Lower lobe of right lung (tissue), 2 donors: ENCODE measurements at regions not wholly inside any gene's neighbourhood (a gene's known extent, or its start where the extent isn't known, plus 50 kb on each side); places are given as distances from the start of the nearest gene placed in this dataset.

ENCODE experiments used
- ATAC-seq, 2 donors: fragments of 200-7000 bp; cut with Tn5 transposase; one replicate each; pipeline ENCODE4 v1.9.1; 2020 to 2022; ENCODE audit warnings: mild to moderate bottlenecking in 2 of 2, moderate library complexity in 2 of 2
- DNase-seq: peaks from one replicate; pipeline ENCODE4 v3.0.0-alpha.2; 2020
- H3K27ac ChIP-seq: fragments of 200-600 bp; one replicate; pipeline ENCODE4 v1.8.0; 2022
- H3K27me3 ChIP-seq: fragments of 200-600 bp; one replicate; pipeline ENCODE4 v1.8.0; 2022; ENCODE audit warnings: low read depth
- H3K36me3 ChIP-seq: fragments of 200-600 bp; one replicate; pipeline ENCODE4 v1.8.0; 2022; ENCODE audit warnings: mild to moderate bottlenecking
- H3K4me1 ChIP-seq: fragments of 200-600 bp; one replicate; pipeline ENCODE4 v1.8.0; 2022
- H3K4me3 ChIP-seq: fragments of 200-600 bp; one replicate; pipeline ENCODE4 v1.8.0; 2022; ENCODE audit warnings: mild to moderate bottlenecking
- H3K9me3 ChIP-seq: fragments of 200-600 bp; one replicate; pipeline ENCODE4 v1.8.0; 2022
- intact Hi-C: fragments of 100-400 bp; cut with DNase I; formaldehyde crosslinking; loops from one replicate; pipeline ENCODE4 v1.11.0; 2022
- TF ChIP-seq, protein P1 (sequence below): fragments of 200-600 bp; IDR thresholded peaks from one replicate; pipeline ENCODE4 v1.8.0; 2022; ENCODE audit warnings: antibody characterized with exemption, mild to moderate bottlenecking
- donor health status: DM: no; HTN: yes; CAD: no; lungs with severe emphysema.

DNA sequence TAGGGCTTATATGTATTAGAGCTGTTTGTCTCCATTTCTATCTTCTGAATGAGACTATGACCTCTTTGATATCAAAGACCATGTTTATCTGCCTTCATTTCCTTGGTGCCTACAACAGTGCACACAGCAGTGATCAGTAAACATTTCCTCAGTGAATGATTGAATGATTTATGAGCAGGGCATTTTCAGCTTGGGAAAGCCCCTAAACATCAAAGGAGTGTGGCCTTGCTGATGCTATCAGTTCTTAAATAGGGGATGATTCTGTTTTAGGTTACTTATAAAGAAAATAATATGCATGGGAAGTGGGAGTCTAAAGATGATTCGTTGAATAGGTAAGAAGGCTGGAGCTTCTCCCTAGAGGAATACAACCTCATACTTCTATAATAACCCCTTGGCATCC is 425.3 kb downstream of the ZNF521 start:
- no peaks in the 10 kb centered on the region for H3K9me3 ChIP-seq
- no peak for ATAC-seq
- no peaks in the 10 kb centered on the region for H3K4me1 ChIP-seq
- no peak for DNase-seq
- intact Hi-C loops: no loop called here
- TF ChIP-seq, protein P1, sequence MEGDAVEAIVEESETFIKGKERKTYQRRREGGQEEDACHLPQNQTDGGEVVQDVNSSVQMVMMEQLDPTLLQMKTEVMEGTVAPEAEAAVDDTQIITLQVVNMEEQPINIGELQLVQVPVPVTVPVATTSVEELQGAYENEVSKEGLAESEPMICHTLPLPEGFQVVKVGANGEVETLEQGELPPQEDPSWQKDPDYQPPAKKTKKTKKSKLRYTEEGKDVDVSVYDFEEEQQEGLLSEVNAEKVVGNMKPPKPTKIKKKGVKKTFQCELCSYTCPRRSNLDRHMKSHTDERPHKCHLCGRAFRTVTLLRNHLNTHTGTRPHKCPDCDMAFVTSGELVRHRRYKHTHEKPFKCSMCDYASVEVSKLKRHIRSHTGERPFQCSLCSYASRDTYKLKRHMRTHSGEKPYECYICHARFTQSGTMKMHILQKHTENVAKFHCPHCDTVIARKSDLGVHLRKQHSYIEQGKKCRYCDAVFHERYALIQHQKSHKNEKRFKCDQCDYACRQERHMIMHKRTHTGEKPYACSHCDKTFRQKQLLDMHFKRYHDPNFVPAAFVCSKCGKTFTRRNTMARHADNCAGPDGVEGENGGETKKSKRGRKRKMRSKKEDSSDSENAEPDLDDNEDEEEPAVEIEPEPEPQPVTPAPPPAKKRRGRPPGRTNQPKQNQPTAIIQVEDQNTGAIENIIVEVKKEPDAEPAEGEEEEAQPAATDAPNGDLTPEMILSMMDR: no peak
- no peak overlapping the region for H3K4me3 ChIP-seq
- H3K36me3 ChIP-seq: no peaks in the 10 kb centered on the region
- H3K27ac ChIP-seq: no peak overlapping the region
- H3K27me3 ChIP-seq: no peaks in the 10 kb centered on the region

DNA sequence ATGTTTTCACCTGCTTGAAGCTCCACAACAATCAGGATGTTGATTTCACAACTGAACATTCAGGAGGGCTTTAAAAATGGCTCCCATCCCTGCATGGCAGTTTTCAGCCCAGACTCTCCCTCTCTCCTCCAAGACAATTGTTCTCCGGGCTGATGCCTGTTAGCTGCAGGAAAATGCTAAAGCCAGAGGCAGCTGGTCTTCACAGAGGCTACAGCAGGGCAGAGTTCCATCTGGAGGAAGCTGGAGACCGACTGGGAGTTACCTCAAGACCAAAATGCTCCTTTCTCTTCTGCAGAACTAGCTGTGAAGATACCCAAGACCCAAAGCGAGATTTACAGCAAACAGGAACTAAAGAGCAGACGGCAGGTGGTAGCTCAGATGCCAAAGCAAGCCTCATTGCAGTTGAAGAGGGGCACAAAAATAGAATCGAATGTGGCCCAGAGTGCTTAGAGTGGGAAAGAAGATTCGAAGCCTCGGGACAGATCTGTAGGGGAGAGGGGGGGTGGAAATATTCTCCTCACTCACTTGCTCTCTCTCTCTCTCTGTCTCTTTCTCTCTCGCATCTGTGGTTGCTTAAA is 423.6 kb downstream of the ZNF521 start:
- Histone ChIP-seq H3K4me1 (no peaks in the 10 kb centered on the region), H3K4me3 (no peak overlapping the region), H3K36me3 (no peaks in the 10 kb centered on the region), H3K27ac (no peak overlapping the region), H3K9me3 (no peaks in the 10 kb centered on the region), H3K27me3 (no peaks in the 10 kb centered on the region)
- TF ChIP-seq, protein P1: no peak
- intact Hi-C loops: no loop called here
- DNase-seq (no peak), ATAC-seq (no peak)

DNA sequence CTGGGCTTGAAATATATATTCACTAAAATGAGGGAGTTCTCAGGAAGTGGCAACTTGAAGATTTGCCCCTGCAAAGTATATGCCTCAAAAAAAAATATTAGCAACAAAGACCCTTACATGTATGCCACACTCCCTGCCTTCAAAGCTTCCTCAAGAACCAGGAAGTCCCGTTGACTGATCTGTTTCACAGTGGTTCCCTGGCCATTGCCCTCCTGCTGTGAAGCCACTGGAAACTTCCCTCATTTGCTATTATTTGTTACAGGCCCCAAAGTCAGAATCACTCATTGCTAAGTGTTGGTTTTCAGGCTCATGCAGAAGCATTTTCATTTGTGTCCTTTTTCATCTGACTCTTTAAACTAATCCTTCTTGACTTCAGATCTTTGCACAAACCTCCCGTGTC is 421.5 kb downstream of the ZNF521 start:
- ATAC-seq (no peak), DNase-seq (no peak)
- H3K36me3 ChIP-seq: no peaks in the 10 kb centered on the region
- intact Hi-C loops: no loop called here
- TF ChIP-seq, protein P1: no peak
- no peak overlapping the region for H3K4me3 ChIP-seq
- H3K9me3 ChIP-seq: no peaks in the 10 kb centered on the region
- no peaks in the 10 kb centered on the region for H3K27me3 ChIP-seq
- H3K27ac ChIP-seq: no peak overlapping the region
- no peaks in the 10 kb centered on the region for H3K4me1 ChIP-seq

DNA sequence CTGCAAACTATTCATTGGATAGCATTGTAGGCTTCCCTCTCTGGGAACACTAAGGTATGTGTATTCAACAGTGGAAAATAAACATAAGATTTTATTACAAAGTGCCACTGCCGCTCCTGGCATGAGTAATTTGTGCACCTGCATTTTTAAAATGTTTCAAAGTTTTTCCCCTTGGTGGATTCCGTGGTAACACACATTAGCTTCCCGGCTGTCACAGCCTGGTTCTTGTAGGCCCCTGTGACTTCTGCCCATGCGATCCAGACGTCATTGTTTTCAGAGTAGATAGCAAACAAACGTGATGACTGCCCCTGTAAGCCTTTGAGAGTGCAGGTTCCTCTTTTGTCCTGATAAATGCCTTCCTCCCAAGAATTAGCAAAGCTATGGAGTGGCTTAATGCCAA is 421.0 kb downstream of the ZNF521 start:
- TF ChIP-seq, protein P1: no peak
- H3K27ac ChIP-seq: no peak overlapping the region
- intact Hi-C loops: no loop called here
- H3K27me3 ChIP-seq: no peaks in the 10 kb centered on the region
- H3K9me3 ChIP-seq: no peaks in the 10 kb centered on the region
- H3K4me3 ChIP-seq: no peak overlapping the region
- no peaks in the 10 kb centered on the region for H3K36me3 ChIP-seq
- ATAC-seq (peak in 1 of 2 donors; percentile 72), DNase-seq (no peak)
- no peaks in the 10 kb centered on the region for H3K4me1 ChIP-seq

DNA sequence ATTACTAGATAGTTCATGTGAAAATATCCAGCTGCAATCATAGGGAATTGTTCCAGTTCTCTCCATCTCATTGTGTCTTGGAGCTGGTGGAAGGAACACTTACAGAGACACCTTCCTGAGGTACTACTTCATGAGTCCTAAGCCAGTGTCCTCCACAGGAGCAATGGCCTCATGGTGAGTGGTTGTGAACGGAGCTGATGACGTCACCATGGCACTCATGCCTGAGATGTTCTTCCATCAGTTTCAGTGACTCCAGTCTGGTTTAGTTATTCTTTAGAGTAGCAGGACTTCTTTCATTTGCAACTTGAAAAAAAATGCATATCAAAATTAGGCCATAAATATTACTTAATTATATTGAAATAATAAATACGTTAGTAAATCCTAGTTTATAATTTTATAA is 418.6 kb downstream of the ZNF521 start:
- Histone ChIP-seq H3K27ac (no peak overlapping the region), H3K9me3 (no peaks in the 10 kb centered on the region), H3K4me1 (no peaks in the 10 kb centered on the region), H3K4me3 (no peak overlapping the region), H3K36me3 (no peaks in the 10 kb centered on the region), H3K27me3 (no peaks in the 10 kb centered on the region)
- no peak for DNase-seq
- no peak for ATAC-seq
- intact Hi-C loops: no loop called here
- TF ChIP-seq, protein P1: no peak
